ENCODE measurements at regions not wholly inside any gene's neighbourhood (a gene's known extent, or its start where the extent isn't known, plus 50 kb on each side); places are given as distances from the start of the nearest gene placed in this dataset.

- H3K36me3 ChIP-seq, result no peaks in the 10 kb centered on the region
- TF ChIP-seq EP300 (IDR thresholded peaks at IDR 0.05) (no peak), POLR2A (IDR thresholded peaks at IDR 0.05) (no peak), POLR2AphosphoS5 (IDR thresholded peaks at IDR 0.05) (no peak), CTCF (IDR thresholded peaks at IDR 0.05) (no peak)
- no peak overlapping the region for H3K4me3 ChIP-seq
- H3K4me1 ChIP-seq, result no peaks in the 10 kb centered on the region
- H3K27ac ChIP-seq, result no peak overlapping the region
- intact Hi-C loops (cut with DNase I; ENCODE audit: low total_unique reads), result no loop called here
- no peak for DNase-seq
- H3K27me3 ChIP-seq, result no peaks in the 10 kb centered on the region
- H3K9me3 ChIP-seq, result peaks cover 0 to 15% (median 9%) of the 10 kb centered on the region in 4 donors
Measured at GRCh38 chr4:95742872-95743271, 97.0 kb upstream of the PDHA2 start.

- 52 to 68% (median 56%) methylated on average over 1 of the region's 1 CpG for WGBS, 5 donors
- TF ChIP-seq CTCF (IDR thresholded peaks at IDR 0.05), result no peak
- no peak for TF ChIP-seq POLR2AphosphoS5 (IDR thresholded peaks at IDR 0.05)
- no peak for TF ChIP-seq POLR2A (IDR thresholded peaks at IDR 0.05)
- H3K36me3 ChIP-seq, result no peaks in the 10 kb centered on the region
- no peak overlapping the region for H3K4me3 ChIP-seq
- no peaks in the 10 kb centered on the region for H3K4me1 ChIP-seq
- H3K27me3 ChIP-seq, result no peaks in the 10 kb centered on the region
- H3K27ac ChIP-seq, result no peak overlapping the region
- intact Hi-C loops (cut with DNase I; ENCODE audit: low total_unique reads), result no loop called here
- no peak for DNase-seq
- H3K9me3 ChIP-seq, result peaks cover 0 to 15% (median 9%) of the 10 kb centered on the region in 4 donors
Measured at GRCh38 chr4:95742179-95742578, 97.7 kb upstream of the PDHA2 start.

GRCh38 chr4:95732061-95732460 is 107.8 kb upstream of the PDHA2 start:
- Histone ChIP-seq H3K36me3 (no peaks in the 10 kb centered on the region), H3K27me3 (no peaks in the 10 kb centered on the region), H3K9me3 (no peaks in the 10 kb centered on the region), H3K4me1 (no peaks in the 10 kb centered on the region), H3K27ac (no peak overlapping the region), H3K4me3 (no peak overlapping the region)
- intact Hi-C loops (cut with DNase I; ENCODE audit: low total_unique reads), result no loop called here
- no peak for TF ChIP-seq CTCF (IDR thresholded peaks at IDR 0.05)
- no peak for TF ChIP-seq EP300 (IDR thresholded peaks at IDR 0.05)
- no peak for TF ChIP-seq POLR2AphosphoS5 (IDR thresholded peaks at IDR 0.05)
- no peak for TF ChIP-seq POLR2A (IDR thresholded peaks at IDR 0.05)
- DNase-seq, result peak in 1 of 2 donors; percentile 26

- no peaks in the 10 kb centered on the region for H3K36me3 ChIP-seq
- no peak overlapping the region for H3K4me3 ChIP-seq
- no peak for DNase-seq
- no peaks in the 10 kb centered on the region for H3K9me3 ChIP-seq
- H3K4me1 ChIP-seq, result no peaks in the 10 kb centered on the region
- 51 to 68% (median 65%) methylated on average over 9 of the region's 9 CpGs for WGBS, 5 donors
- no peaks in the 10 kb centered on the region for H3K27me3 ChIP-seq
- H3K27ac ChIP-seq, result no peak overlapping the region
- TF ChIP-seq POLR2AphosphoS5 (IDR thresholded peaks at IDR 0.05) (no peak), CTCF (IDR thresholded peaks at IDR 0.05) (no peak), EP300 (IDR thresholded peaks at IDR 0.05) (no peak)
- intact Hi-C loops (cut with DNase I; ENCODE audit: low total_unique reads), result no loop called here
Measured at GRCh38 chr4:95729596-95729995, 110.3 kb upstream of the PDHA2 start.

GRCh38 chr4:95728145-95728544 is 111.7 kb upstream of the PDHA2 start:
- H3K27ac ChIP-seq, result no peak overlapping the region
- H3K4me3 ChIP-seq, result no peak overlapping the region
- WGBS, 5 donors, result 71 to 85% (median 84%) methylated on average over 3 of the region's 3 CpGs
- H3K36me3 ChIP-seq, result no peaks in the 10 kb centered on the region
- no peak for DNase-seq
- no peaks in the 10 kb centered on the region for H3K4me1 ChIP-seq
- H3K9me3 ChIP-seq, result no peaks in the 10 kb centered on the region
- H3K27me3 ChIP-seq, result no peaks in the 10 kb centered on the region
- TF ChIP-seq EP300 (IDR thresholded peaks at IDR 0.05) (no peak), CTCF (IDR thresholded peaks at IDR 0.05) (no peak), POLR2AphosphoS5 (IDR thresholded peaks at IDR 0.05) (no peak), POLR2A (IDR thresholded peaks at IDR 0.05) (no peak)
- intact Hi-C loops (cut with DNase I; ENCODE audit: low total_unique reads), result no loop called here

Data from stomach (tissue), 8 donors.